NAMALWA (cell line): ENCODE measurements at regions not wholly inside any gene's neighbourhood (a gene's known extent, or its start where the extent isn't known, plus 50 kb on each side); places are given as distances from the start of the nearest gene placed in this dataset.
"Not testable (repeated sequence)": the region's sequence is repeated elsewhere in the genome, so short reads cannot be mapped to it uniquely, and the experiment has no call there.

Experiments used
- DNase-seq: peaks from one replicate; pipeline ENCODE4 v3.0.0-alpha.2; 2015; ENCODE audit warnings: low spot score

DNA sequence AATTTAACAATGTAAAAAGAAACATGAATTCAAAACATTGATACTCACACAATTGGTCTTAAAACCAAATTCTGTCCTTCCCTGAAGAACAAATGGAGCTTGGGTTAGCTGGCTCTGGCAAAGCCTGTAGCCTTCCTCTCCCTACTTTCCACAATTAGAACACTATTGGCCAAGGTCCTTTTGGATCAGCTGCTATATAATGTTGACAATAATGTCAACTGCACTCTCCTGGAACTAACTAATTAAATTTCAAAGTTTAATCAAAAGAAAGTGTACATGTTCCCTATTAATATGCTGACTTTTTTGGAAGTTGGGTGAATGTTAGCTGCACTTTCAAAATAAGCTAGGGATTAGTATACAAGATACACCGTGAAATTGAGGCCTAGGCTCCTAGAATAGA, 440.1 kb upstream of the NFE2L3 start:
- DNase-seq, result no peak

DNA sequence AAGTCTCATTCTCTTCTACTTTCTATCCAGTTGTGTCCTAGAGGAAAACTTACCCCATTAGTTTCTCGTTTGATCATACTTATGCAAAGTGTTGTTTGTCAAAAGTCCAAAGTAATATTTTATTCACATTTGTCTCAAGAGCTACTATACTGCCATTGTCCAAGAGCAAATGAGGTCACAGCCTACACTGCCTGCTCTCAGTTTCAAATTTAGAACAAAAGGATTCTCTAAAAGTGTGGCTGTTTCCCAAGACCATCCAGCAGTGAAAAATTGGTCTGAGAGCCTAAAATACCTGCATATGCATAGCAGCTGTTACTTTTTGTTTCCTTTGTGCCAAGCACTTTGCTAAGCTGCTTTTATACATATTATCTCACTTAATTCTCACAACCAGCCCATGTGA, 439.5 kb upstream of the NFE2L3 start:
- no peak for DNase-seq

DNA sequence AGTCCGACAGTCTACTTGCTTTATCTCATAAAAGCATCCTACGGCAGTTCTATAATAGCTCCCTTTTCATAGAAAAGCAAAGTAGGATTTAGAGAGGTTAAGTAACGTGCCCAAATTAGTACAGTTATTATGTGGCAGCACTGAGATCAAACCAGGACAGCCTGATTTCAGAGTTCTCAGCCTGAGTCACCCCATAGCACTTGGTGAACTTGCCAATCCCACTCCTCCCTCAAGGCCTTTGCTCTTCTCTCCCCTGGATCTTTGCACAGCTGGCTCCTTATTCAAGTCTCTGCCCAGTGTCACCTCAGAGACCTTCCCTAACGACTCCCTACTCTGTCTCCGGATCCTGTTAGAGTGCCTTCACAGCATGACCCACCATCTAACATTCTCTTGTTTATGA, 438.0 kb upstream of the NFE2L3 start:
- no peak for DNase-seq

DNA sequence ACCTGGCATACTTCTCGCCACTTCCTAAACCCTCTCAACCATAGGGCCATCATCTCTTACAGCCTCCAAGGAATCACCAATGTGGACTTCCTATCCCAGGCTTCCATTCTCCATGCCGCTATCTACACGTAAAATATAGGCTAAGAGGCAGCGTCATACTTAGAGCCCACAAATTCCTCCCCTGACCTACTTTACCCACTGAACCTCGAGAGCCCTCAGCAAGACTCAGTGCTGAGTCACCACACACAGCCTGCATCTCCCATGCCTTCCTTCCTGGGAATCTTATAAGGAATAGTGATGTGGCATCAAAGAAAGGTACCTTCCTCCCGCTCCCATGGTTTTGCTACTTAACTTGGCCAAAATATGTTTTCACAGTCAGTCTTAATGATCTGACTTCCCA, 435.6 kb upstream of the NFE2L3 start:
- no peak for DNase-seq

DNA sequence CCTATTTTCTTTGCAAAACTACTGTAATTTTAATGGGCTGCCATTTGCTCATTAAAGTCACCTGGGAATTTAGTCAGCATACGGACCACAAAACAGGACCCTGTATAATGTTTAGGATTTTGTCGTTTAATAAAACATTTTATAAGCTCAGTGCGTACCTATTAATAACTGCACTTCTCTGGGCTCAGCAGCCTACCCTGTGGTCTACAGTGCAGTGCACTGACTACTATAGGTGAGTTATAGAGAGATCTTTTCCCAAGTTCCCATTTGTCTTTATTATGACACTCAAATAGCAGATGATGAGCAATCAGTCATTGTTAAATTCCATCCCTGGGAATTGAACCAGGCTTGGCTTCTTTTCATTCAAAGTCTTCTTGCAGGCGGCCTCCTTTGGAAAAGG, 433.4 kb upstream of the NFE2L3 start:
- DNase-seq, result no peak

DNA sequence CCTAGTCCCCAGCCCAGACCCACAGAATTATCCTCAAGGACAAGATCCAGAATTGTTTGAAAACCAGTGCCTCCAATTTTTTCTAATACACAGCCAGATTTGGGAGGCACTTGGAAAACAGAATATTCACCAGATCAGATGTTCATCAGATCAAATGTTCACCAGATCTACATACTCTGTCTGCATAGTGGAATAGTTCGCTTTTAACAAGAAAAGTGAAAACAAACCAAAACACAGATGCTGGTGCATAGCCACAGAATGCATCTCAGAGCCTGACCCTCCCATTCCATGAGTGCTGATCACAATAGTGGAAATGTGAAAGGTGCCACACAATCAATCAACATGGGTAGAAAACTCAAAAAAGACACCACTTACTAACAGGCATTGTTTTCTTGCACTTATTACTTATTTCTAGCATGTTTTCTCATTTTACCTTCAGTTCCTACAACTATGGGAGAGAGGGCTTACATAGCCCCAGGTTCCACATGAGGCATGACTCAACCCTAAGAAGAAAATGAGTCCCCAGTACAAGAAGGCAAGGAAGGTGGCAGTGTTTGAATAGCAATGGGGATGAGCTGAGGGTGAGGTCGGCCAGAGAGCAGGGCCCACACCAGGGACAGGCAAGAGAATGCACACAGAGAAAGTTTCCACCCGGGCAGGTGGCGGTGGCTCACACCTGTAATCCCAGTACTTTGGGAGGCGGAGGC, 432.7 kb upstream of the NFE2L3 start:
- no peak for DNase-seq

DNA sequence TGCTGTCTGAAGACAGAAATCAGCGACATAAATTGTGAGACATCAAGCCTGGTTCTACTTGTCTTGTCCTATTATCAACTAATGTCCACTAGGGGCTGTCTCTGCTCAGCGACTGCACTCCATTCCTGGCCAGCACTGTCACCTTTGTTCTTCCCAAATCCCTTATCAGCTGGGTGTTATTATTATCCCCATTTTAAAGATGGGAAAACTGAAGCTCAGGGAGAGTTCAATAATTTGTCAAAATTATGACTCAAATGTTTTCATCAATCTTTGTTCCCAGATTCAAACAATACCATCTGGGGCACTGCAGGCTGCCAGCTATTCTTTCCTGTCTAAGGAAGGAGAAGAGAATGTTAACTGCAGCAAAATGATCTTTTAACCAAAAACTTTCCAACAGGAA, 431.6 kb upstream of the NFE2L3 start:
- DNase-seq, result peak; percentile 25

DNA sequence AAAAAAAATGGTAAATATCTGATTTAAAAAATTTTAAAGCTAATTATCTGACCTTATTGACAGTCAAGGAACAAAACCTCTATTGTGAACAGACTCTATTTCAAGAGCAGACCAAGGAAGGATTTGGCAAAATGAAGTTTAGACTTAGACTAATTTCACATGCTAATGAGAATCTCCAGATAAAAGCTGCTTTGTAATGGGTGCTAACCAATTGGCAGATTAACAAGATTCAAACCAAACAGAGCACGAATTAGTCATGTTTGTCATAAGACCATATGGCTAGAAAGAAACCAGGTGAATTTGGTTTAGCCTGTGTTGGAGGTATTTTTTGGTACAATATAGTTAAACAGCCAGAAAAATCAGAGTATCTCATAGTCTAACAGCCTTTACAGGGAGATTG, 429.1 kb upstream of the NFE2L3 start:
- DNase-seq, result no peak

DNA sequence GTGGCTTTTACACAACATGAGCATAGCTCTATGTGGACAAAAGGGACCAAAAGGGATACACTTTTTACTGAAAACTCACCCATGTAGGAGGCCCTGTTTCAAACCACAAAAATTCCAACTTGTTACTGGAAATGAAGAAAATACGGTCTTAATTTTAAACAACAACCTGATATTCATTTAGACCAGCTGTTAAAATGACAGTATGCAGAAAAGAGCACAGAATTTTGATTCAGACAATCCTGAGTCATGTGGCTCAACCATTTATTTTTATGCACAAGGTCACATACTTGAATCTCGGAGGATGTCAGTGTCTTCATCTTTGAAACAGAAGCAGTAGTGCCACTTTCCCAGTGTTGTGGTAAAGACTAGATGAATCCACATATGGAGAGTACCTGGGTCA, 426.5 kb upstream of the NFE2L3 start:
- no peak for DNase-seq

DNA sequence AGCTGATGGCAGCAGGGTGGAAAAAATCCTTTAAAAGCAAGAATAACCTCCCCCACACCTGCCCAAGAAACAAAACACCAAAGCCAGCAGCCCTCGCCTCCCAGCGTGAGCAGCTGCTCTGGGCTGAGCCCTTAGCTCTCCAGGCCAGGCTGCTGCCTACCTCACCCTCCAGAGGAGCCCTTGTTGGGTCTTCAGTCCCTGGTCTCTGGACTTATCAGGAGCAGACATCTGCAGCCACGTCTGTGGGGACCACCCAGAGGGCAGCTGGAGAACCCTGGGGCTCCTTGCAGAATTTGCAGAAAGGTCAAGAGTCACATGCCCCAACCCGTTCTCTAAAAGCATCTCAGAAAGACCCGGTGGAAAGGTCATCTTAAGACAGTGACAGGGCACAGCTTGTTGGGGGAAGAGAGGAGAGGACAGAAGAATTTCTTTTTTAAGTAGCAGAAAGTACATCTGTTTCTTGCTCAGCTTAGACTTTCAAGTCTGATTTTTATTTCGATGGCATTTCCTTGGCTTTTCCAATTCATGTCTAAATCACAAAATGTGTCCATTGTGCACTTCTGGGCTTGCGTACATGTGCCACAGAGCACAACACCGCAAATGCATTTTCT, 425.7 kb upstream of the NFE2L3 start:
- DNase-seq, result no peak

DNA sequence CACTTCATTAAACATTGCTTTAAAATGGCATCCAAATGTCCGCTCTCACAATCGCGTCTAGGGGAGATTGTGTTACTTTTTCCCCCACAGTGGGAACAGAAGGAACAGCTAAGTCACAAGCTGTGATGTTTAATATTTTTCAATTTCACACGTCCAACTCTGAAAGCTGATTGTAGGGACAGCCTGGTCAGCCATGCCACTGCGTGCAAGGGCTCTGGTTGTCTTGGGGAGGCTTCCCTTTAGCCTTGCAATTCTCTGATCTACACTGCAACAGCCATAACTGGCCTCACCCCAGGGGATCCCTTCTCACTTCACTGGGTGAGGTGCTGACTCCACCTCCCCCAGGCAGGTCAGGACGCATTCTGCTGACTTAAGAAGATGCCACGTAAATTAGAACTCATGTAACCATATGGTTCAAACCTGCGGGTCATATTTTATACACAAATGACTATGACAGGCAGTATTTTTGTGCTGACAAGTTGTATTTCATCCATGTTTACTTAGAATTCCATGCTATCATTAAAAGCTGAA, 425.2 kb upstream of the NFE2L3 start:
- DNase-seq, result no peak

DNA sequence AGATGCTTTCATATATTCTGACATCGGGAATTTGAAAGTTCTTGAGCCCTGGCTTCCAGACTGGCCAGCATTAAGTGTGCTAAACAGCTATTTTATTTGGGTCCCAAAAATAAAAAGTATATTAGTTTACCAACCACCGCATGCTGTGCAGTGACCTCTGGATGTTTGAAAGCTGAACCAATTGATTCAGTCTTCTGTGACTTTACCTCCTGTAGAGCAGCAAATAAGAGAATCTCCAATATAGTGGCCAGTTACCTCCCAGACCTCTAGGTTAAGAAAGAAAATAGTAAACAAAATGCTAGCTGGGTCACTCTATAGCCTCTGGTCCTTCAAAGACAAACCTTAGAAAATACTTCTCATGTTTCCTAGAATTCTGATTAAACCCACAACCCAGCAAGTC, 424.6 kb upstream of the NFE2L3 start:
- no peak for DNase-seq

DNA sequence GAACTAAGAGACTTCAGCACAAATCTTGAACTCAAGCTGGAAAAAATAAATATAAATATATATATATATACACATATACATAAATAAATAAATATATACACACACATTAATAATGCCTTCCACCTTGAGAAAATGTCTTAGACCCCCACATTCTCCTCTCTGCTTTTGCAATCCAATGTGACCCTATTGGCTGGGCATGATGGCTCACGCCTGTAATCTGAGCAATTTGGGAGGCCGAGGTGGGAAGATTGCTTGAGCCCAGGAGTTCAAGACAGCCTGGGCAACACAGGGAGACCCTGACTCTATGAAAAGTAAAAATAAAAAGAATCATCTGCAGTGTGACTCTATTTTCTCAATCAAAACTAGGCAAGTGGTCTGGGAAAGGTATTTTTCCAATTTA, 424.1 kb upstream of the NFE2L3 start:
- DNase-seq, result no peak

DNA sequence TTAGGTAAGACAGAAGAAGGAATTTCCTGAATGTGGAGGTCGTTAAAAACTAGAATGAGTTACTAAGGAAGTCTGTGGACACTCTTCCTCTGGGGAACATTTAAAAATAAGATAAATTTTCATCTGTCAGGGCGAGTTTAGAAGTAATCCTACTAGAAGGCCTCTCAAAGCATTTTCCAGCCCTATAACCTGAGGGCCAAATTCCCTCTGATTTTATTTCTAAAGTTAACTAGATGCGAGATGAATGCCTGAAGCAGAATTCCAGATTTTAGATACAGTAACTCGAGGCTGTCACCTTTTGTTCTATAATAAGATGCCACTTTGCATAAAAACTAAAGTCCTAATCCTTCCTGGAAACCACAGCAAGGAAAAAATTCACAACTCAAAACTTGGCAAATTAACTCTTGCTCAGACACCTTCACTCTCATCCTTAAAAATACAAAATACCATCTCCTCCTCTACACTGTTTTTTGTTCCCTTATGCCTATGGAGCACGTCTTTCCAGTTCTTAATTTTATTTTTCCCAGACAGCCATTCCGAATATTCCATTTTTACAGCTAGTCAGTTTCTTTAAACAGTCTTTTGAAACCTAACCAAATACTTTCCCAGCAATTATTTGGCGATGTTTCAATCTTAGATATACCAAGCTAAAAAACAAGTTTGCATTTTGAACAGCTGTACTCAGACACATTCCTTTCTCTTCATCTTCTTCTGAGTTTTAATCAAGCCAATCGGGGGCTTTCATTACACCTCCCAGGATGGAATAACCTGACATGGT, 420.7 kb upstream of the NFE2L3 start:
- no peak for DNase-seq

DNA sequence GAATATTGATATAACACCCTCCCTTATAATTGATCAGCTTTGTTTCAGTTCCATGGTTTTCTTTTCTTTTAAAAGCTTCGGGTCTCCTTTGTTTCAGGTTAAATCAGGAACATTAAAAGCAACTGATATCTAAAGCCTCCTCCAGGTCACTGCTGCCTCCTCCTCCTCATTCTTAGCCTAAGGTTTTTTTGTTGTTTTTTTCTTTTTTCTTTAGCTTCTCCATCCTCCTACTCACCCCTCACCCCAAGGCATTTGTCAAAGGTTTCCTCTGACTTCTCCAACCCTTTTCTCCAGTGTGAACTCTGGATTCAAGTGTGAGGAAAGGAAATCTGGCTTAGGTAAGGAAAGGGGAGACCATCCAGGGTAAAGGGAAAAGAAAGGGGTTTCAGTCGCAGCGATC, 420.2 kb upstream of the NFE2L3 start:
- no peak for DNase-seq

DNA sequence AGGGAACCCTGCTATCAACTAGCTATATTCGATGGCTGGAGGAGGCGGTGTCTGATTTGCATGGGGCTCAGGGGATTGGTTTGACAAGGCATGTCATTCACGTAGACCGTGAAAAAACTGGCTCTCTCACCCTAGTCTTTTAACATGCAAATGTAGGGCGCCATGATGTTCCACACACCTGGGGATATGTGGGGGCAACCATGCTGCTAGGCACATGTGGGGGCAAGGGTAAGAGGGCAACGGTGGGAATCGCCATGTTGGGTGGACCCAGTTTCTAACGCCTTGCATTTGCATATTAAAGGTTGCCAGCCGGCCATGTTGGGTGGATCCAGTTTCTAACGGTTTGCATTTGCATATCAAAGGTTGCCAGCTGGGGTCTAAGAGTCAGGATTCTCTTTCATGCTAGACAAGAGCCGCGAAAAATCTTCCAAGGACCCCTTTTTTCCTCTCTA, 419.2 kb upstream of the NFE2L3 start:
- no peak for DNase-seq

DNA sequence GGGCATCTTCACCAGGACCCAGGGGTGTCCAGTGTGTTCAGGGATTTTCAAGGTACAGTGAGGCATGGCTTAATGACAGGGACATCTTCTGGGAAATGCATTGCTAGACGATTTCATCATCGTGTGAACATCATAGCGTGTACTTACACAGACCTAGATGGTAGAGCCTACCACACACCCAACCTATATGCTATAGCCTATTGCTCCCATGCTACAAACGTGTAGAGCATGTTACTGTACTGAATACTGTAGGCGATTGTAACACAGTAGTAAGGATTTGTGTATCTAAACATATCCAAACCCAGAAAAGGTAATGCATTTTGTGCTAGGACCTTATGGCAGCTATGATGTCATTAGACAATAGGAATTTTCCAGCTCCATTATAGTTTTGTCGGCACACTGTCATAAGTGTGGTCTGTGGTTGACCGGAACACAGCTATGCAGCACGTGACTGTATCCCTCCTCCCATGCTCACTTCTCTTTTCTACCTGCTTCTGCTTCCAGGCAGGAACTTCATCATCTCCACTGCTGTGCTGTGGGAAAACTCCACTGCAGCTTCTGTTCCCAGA, 416.2 kb upstream of the NFE2L3 start:
- no peak for DNase-seq

DNA sequence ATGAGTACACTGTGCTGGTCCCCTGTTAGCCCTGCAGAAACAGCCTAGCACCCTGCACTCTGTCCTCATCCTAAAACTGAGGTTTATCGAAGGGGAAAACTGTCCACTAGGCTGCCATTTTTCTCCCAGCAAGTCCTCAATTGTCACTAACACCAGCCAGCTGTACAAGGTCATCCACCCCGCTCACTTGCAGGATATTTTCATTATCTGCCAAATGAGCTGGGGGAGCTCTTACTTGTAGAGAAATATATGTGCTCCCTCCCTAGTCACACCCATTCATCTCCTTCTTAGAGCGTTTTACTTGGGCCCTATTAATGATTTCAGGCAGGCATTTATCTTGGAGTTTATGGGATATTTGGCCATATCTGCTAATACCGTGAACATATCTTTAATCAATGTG, 413.5 kb upstream of the NFE2L3 start:
- DNase-seq, result no peak

DNA sequence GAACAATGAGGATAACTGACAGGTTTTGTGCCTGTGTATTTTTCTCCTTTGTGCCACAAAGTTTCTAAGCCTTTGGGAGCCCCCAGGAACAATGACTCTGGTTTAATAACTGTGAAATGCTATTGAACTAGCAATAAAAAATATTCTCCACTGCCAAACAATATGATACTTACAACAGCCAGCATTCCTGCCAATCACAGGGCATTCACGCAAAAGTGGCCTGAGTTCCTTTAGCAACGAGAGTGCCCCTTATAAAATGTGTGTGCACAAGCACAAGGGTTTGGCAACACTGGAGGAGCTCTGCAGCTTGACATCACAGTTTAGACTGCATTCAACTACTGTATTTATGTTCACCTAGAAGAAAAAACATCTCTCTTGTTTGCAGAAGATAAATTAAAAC, 412.9 kb upstream of the NFE2L3 start:
- DNase-seq, result no peak

DNA sequence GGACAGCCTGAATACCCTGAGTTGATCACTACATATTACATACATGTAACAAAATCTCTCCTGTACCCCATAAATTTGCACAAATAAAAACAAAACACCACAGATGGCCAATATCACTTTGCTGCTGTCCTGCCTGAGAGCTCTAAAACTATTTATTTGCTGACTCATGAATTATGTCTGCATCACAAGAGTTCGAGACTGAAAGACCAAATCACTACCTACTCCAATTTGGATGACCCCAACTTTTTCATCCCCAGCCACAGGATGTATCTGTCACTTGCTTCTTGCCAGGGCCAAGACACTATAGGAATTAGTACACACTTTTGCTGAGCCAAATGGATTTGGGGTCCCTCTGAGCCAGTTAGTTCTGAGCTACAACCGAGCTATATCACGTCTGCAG, 409.7 kb upstream of the NFE2L3 start:
- DNase-seq, result no peak

DNA sequence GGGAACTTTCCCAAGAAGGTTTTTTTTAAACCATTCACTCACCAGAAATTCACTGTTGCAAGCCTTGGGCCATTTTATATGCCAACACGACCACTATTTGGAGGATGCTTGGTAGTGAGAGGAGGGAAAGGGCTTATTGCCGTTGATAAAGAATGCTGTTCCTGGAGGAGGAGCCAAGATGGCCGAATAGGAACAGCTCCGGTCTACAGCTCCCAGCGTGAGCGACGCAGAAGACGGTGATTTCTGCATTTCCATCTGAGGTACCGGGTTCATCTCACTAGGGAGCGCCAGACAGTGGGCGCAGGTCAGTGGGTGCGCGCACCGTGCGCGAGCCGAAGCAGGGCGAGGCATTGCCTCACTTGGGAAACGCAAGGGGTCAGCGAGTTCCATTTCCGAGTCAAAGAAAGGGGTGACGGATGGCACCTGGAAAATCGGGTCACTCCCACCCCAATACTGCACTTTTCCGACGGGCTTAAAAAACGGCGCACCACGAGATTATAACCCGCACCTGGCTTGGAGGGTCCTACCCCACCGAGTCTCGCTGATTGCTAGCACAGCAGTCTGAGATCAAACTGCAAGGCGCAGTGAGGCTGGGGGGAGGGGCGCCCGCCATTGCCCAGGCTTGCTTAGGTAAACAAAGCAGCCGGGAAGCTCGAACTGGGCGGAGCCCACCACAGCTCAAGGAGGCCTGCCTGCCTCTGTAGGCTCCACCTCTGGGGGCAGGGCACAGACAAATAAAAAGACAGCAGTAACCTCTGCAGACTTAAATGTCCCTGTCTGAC, 408.1 kb upstream of the NFE2L3 start:
- DNase-seq, result not testable (repeated sequence)
